EH (cell line): ENCODE measurements at regions not wholly inside any gene's neighbourhood (a gene's known extent, or its start where the extent isn't known, plus 50 kb on each side); places are given as distances from the start of the nearest gene placed in this dataset.

Experiments used
- DNase-seq: peaks from one replicate; pipeline ENCODE4 v3.0.0-alpha.2; 2015; ENCODE audit warnings: low read depth

- peak; percentile 15 for DNase-seq
These were observed 93.4 kb upstream of the KCNK1 start for GRCh38 chr1:233520261-233521191.

- no peak for DNase-seq
These were observed 90.9 kb upstream of the KCNK1 start for GRCh38 chr1:233523047-233523446.

- no peak for DNase-seq
These were observed 86.1 kb upstream of the KCNK1 start for GRCh38 chr1:233527818-233528217.

GRCh38 chr1:233530665-233531386, 83.1 kb upstream of the KCNK1 start:
- no peak for DNase-seq

- no peak for DNase-seq
These were observed 73.1 kb upstream of the KCNK1 start for GRCh38 chr1:233540816-233541215.

- peak; percentile 91 for DNase-seq
These were observed 70.3 kb upstream of the KCNK1 start for GRCh38 chr1:233543338-233544255.

GRCh38 chr1:233544304-233544703, 69.6 kb upstream of the KCNK1 start:
- no peak for DNase-seq

- no peak for DNase-seq
These were observed 66.2 kb upstream of the KCNK1 start for GRCh38 chr1:233547726-233548125.

- no peak for DNase-seq
These were observed 64.5 kb upstream of the KCNK1 start for GRCh38 chr1:233549404-233549803.

GRCh38 chr1:233549917-233550316, 64.0 kb upstream of the KCNK1 start:
- no peak for DNase-seq

GRCh38 chr1:233554037-233554436, 59.9 kb upstream of the KCNK1 start:
- DNase-seq, result no peak

- DNase-seq, result no peak
These were observed 52.0 kb upstream of the KCNK1 start for GRCh38 chr1:233561708-233562426.
